GM18526 (cell line): ENCODE measurements at regions not wholly inside any gene's neighbourhood (a gene's known extent, or its start where the extent isn't known, plus 50 kb on each side); places are given as distances from the start of the nearest gene placed in this dataset.

Experiments used
- POLR2A ChIP-seq: IDR thresholded peaks from 3 replicates; pipeline ENCODE4 v1.6.1; 2011; ENCODE audit not compliant: insufficient read length; ENCODE audit errors: extremely low read depth

DNA sequence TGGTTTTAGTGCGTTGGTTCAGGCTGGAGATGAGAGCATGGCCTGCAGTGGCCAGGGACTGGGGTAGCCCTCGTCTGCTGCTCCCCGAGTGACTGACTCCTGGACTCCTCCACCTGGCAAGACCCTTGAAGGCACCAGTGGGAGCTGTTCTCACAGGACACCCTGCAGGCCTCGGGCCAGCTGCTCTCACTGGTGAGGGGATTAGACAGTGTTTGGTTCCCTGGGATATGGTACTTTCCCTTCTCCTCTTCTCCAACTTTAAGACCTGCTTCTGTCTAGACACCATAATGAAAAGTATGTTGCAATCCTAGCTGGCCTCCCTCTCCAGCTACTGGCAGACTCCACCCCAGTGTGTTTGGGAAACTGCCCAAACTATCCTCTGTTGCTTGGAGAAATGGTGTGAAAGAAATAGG, 168.8 kb upstream of the CADM1 start:
- TF ChIP-seq POLR2A: no peak

DNA sequence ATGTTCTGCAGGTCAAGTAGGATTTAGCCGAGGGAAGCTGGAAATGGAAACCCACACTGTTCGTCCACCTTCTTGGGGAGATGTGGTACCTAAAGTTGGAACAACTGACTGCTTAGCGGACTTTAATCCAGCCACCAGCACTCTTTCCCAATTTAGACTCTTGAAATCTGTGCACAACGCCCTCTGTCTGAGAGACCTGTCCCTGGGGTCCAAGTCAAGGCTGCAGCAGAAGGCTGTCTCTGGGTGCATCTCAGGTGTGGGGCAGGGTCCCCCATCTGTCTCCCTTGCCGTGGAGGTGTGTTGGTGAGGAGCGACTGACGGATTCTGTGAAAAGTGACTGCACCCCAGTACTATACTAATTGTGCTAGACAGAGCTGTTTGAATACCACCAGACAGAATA, 168.2 kb upstream of the CADM1 start:
- no peak for TF ChIP-seq POLR2A

DNA sequence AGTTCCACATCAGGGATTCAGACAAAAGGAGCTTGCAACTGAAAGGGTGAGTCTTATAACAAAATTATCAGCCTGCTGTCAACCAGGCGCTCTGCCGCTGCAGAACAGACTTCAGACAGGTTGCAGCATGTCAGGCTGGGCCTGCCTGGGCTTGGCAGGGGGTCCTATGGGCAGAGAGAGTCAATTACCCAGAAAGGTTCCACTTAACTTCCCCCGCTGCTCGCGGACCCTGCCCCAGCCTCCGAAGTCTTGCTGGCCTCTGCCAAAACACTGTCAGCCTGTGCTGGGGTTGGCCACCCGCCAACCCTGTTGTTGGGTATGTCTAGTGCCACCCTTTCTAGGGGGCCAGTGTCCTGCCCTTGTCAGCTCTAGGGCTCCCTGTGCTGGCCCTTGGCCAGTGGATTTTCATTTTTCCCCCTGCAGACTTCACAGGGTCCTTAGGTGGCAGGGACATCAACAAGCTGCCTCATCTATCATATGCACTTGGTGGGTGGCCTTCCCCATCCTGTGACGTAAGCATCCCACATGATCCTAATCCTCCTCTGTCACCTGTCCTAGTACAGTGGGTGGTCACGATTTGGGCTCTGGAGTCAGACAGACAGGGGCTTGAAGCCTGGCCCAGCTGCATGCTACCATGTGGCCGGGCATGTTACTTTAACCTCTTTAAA, 166.5 kb upstream of the CADM1 start:
- no peak for TF ChIP-seq POLR2A

DNA sequence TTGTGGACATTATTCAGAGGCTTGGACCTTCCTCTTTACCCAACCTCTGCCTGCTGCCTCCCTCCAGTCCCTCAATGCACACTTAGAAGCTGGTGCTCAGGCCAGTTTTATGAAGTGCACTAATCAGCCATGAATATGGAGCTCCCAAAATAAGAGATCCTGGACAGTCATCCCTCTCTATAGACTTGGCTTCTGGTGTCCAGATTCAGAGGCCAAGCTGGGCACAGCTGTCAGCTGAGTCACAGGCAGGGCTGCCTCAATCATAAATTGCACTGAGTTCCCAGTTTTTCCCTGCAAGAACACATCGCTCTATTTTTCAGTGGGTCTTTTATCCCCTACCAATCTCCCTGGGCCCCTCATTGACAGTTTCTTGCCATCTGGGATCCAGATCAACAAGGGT, 161.7 kb upstream of the CADM1 start:
- TF ChIP-seq POLR2A: no peak

DNA sequence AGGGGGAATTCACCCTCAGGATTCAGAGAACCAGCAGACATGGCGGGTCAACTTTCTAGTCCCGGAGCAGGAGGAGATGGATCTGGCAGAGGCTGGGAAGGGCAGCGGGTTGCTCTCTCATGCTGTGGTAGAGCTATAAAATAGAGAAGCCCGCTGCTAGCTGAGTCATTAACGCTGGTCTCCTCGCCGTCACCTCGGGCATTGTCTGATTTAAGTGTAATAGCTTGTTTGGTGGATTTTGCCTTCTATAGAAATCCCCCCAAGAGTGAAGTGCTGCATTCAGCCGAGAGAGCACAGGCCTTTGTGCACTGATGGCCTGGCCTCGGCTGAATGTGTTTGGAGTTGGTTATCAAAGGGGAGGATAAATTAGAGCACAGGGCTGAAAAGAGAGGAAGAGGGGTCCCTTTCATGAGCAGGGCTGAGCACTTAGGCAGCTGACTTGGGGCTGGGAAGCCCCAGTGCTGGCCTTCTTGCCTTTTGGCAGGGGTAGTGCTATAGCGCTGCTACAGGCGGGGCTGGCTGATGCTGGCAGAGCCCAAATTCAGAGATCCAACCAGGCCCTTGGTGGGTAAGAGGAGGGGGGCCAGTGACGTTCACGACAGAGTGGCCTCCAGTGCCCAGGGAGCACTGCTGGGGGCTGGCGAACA, 161.1 kb upstream of the CADM1 start:
- TF ChIP-seq POLR2A: no peak

DNA sequence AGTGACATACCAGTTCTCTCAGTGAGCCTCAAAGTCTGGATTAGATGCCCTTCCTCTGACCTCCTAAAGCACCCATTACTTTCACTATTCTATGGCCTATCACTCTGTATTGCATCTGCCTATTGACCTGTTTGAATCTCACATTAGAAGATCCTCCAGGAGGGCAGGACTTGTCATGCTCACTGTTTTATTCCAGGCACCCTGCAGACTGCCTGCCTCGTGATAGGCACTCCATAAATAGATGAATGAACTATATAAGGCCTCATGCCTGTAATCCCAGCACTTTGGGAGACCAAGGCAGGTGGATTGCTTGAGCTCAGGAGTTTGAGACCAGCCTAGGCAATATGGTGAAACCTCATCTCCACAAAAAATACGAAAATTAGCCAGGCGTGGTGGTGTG, 160.1 kb upstream of the CADM1 start:
- TF ChIP-seq POLR2A: no peak

DNA sequence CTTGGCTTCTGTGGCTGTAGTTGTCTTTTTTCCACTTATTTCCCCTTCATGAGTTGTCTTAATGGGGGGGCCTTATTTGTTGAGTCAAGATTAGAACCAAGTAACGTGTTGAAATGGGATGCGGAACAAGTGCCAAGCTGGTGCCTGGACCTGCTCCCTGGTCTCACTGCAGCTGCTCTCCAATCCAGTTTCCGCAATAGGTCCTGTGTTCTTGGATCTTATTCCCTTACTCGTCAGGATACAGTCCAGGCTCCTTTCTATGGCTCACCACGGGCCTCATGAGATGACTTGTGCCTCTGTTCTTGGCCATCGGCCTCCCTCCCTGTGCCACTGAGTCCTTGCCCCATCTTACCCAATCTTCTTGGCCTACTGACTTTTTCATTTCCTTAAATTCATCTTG, 159.6 kb upstream of the CADM1 start:
- TF ChIP-seq POLR2A: no peak

DNA sequence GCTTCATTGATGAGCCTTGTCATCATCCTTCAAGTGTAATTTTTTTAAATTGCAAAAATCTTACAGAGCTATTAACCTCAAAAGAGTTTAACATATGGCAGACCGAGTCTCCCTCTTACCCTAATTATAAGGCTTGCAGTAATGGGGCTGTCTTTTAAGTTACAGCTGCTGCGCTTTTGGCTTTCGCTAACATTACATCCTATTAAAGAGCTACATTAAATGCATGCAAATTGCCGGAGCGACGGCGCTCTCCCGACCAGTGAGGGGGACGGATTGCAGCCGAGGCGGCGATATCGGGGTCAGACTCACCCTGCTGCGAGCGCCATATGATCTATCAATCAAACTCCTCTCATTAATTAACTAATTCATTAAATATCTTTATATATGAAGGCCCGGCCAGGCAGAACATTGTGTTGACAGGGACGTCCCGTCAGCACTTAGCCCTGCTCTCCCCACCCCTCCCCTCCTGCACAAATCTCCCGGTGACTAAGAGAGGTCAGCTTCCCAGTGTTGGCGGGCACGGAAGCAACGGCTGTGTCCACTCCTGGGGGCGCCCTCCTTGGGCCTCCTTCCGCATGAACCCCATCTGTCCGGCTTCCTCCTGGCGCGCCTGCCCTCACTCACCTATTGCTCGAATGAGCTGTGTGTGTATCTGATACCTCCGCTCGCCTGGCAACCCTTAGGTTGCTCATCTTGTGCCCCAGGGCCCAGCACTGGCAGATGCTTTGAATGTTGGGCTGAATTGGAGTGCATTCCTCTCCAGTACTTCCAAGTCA, 156.0 kb upstream of the CADM1 start:
- no peak for TF ChIP-seq POLR2A

DNA sequence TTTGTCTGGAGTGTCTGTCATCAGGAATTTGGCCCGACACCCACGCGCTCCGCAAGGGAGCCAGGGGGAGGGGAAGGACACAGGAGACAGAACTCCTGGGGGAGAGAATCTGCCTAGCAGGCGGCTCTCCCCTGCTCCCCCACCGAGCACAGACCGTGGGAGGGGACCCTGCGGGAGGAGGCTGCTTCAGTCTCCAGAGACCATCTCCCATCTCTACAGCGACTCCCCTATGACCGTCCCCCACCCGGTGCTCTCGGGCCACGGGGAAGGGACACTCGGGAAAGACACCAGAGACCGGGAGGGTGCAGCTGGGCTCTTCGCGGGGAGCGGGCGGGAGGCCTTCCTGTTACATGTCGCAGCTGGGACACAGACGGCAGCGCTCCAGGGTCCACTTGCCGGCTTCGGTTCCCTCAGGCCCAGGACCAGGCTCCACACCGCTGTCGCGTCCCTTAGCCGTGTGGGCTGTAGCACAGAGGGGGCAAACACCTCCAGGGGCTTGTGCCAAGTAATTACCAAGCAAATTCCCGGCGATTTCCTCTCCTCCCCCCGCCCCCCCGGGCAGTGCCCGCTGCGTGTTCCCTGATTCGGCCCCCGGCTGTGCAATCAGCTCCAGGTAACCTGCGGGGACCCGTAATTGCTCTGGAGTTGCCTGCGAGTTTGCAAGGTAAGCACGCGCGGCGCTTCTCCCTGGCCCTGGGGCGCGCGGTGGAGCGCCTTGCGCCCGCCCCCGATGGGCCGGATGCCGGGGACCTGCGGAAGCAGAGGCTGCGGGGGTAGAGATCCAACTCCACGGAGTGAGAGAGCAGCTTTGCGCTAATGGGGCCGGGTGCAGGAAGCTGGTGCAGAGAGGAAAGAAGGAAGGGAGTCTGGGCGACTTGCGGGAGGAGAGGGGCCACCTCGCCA, 155.1 kb upstream of the CADM1 start:
- no peak for TF ChIP-seq POLR2A

DNA sequence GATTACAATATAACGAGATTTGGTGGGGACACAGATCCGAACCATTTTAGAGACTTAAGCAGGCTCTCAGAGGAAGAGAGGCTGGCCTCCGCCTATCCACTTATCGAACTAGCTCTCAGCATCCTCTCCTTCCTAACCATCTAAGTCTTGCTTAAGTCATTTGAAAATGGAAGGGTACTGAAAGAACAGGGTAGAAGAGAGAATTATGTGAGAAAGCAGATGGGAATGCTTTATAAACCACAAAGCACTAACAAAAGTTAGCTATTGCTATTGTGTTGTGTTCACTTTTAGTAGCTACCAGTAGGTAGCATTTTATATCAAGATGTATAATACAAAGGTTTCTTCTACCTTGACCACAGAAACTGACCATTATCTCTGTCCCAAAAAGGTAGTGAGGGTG, 153.4 kb upstream of the CADM1 start:
- TF ChIP-seq POLR2A: no peak

DNA sequence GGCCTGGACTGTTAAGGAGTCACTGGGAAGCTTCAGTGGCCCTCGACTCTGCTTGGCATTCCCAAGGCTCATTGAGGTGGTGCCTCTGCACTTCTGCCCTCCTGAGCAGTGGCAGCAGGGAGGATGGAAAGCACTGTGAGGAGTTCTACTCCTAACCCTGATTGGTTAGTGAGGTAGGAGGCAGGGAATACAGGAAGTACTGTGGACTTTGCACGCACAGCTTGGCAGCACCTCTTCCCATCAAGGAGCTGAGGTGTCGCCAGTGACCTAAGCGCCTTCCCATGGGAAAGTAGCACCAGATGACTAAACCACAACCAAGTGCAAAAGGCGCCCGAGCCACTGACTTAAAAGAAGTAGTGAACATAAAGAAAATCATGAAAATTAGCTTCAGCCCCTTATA, 152.5 kb upstream of the CADM1 start:
- no peak for TF ChIP-seq POLR2A

DNA sequence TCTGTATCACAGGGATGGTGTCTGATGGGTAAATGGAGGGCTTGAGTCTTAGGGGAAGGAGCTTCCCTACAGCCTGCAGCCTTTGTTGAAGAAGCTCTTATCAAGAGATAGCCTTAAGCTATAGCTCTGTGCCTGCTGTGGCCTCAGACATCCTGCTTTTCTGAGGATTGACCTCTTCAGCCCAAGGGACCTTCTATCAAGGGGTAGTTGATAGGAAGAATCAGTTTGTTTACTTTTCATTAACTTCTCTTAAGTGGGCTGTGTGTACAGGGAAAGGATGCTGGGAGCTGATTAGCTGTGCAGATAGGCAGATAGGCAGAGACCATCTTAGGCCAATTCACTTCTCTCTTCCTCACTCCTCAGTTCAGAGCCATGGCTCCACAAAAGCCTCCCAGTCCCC, 151.8 kb upstream of the CADM1 start:
- no peak for TF ChIP-seq POLR2A

DNA sequence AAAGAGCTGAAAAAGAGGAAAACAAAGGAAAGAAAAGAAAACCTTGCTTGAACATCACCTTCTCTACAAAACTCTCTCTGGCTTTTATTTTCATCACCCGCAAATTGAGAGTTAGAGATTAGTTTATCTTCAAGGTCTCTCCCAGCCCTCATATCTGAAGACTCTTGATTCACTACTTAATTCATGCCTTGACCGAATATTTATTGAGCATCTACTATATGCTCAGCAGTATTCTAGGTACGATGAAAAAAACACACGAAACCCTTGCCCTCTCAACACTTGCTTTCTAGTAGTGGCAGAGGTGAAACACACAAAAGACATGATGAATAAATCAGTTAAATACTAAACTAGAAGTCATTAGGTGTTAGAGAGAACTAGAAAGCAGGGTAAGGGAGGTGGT, 150.6 kb upstream of the CADM1 start:
- no peak for TF ChIP-seq POLR2A

DNA sequence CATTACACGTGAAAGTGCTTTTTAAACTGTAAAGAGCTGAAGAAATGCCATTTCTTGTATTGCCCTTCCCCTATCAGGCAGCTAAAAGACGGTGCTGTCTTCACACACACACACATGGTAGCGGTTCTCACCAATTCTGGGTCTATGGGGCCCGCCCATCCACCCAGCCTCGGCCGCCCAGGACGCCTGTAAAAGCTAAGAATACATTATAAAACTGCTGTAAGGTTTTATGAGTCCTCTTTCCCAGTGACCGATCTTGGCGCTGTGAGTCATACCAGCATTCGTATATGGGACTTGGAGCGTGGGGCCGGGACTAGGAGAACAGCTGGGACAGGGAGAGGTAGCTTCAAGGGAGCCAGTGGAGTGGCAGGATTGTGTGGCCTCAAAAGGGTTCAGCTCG, 149.7 kb upstream of the CADM1 start:
- no peak for TF ChIP-seq POLR2A

DNA sequence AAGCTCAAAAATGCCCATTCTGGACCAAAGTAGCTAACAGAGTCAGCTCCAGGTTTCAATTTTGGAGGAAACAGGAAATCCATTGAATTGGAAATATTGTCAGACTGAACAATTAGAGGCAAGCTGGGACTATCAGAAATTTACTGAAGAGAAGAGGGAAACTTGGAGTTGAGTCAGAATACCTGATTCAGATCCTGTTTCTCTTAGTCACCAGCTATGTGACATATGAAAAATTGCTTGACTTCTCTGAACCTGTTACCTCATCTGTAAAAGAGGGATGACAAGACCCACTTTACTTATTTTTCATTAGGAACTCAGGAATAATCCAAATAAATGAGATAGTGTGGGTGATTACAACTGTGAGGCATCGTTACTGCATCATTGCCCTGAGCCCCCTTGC, 148.9 kb upstream of the CADM1 start:
- TF ChIP-seq POLR2A: no peak
